Gastroesophageal sphincter (tissue), 3 donors: ENCODE measurements at regions not wholly inside any gene's neighbourhood (a gene's known extent, or its start where the extent isn't known, plus 50 kb on each side); places are given as distances from the start of the nearest gene placed in this dataset.
"Not testable (repeated sequence)": the region's sequence is repeated elsewhere in the genome, so short reads cannot be mapped to it uniquely, and the experiment has no call there.

ENCODE experiments used
- CTCF ChIP-seq, 4 experiments: fragments of 200-600 bp in 2 of 4; fragments of 450-650 bp in 2 of 4; sonication (generic) in 1 of 4; IDR thresholded peaks; one replicate each; pipeline ENCODE4 v1.5.1; 2017 to 2019; ENCODE audit warnings: antibody characterized with exemption in 4 of 4, mild to moderate bottlenecking in 2 of 4, moderate library complexity in 2 of 4
- EP300 ChIP-seq: sonication (generic); formaldehyde crosslinking; IDR thresholded peaks from one replicate; pipeline ENCODE4 v1.6.1; 2017; ENCODE audit warnings: antibody characterized with exemption, mild to moderate bottlenecking
- POLR2A ChIP-seq, 2 donors: fragments of 450-650 bp; IDR thresholded peaks; one replicate each; pipeline ENCODE4 v1.6.1; 2017; ENCODE audit warnings: antibody characterized with exemption in 2 of 2, mild to moderate bottlenecking in 2 of 2, moderate library complexity in 1 of 2
- POLR2AphosphoS5 ChIP-seq: sonication (generic); formaldehyde crosslinking; IDR thresholded peaks from one replicate; pipeline ENCODE4 v1.6.1; 2017; ENCODE audit warnings: antibody characterized with exemption

- not testable (repeated sequence) for TF ChIP-seq EP300; CTCF (IDR thresholded peaks at IDR 0.05); POLR2AphosphoS5; POLR2A (IDR thresholded peaks at IDR 0.05)
Observed at GRCh38 chr7:121674455-121674854, 198.5 kb upstream of the PTPRZ1 start.
